Mucosa of descending colon (tissue), 3 donors: ENCODE measurements at regions not wholly inside any gene's neighbourhood (a gene's known extent, or its start where the extent isn't known, plus 50 kb on each side); places are given as distances from the start of the nearest gene placed in this dataset.

Experiments
- ATAC-seq: fragments of 200-7000 bp; cut with Tn5 transposase; one replicate; pipeline ENCODE4 v1.9.1; 2020; ENCODE audit warnings: mild to moderate bottlenecking, moderate library complexity
- DNase-seq, 3 donors: peaks; one replicate each; pipeline ENCODE4 v3.0.0-alpha.2; 2020
- H3K36me3 ChIP-seq: fragments of 200-600 bp; one replicate; pipeline ENCODE4 v1.8.0; 2021; ENCODE audit warnings: low read depth, mild to moderate bottlenecking
- H3K4me1 ChIP-seq: fragments of 200-600 bp; one replicate; pipeline ENCODE4 v1.8.0; 2021; ENCODE audit warnings: low read depth, mild to moderate bottlenecking
- H3K4me3 ChIP-seq: fragments of 200-600 bp; one replicate; pipeline ENCODE4 v1.8.0; 2021; ENCODE audit warnings: mild to moderate bottlenecking
- H3K9me3 ChIP-seq: fragments of 200-600 bp; one replicate; pipeline ENCODE4 v1.8.0; 2021; ENCODE audit warnings: mild to moderate bottlenecking
- intact Hi-C, 2 donors: fragments of 100-400 bp; cut with DNase I in 1 of 2; cut with micrococcal nuclease in 1 of 2; formaldehyde crosslinking; loops; one replicate each; pipeline versions ENCODE4 v1.11.0 to v1.11.1; 2022; cut with DNase I, micrococcal nuclease
- TF ChIP-seq, protein P1 (sequence below): fragments of 200-600 bp; IDR thresholded peaks from one replicate; pipeline ENCODE4 v1.8.0; 2022; ENCODE audit warnings: antibody characterized with exemption, mild to moderate bottlenecking
- donor health status: DM: no; HTN: no; CAD: no; lungs with moderate emphysema.
- donor health status: DM: no; HTN: no; CAD: no.
- donor health status: DM: no; HTN: yes; CAD: no.

DNA sequence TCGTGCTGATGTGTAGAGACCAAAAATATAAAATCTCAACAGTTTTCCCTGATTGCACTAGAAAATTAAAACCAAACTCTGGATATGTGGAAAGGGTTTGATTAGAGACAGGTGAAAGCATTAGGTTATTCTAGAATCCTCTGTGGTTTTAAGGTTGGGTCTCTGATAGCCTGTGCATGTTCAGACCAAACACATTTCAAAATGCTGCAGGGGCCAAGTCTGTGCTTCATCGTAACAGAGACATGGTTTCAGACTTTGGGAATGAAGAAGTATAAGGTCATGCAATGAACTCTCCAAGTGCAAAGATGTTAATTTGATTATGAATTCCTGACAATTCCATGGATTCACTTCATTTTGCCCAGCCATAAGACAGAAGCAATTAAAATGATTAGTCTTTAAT is 261.0 kb upstream of the KCNJ16 start:
- Histone ChIP-seq H3K4me3 (no peak overlapping the region), H3K36me3 (no peaks in the 10 kb centered on the region), H3K4me1 (no peaks in the 10 kb centered on the region), H3K9me3 (no peaks in the 10 kb centered on the region)
- TF ChIP-seq, protein P1, sequence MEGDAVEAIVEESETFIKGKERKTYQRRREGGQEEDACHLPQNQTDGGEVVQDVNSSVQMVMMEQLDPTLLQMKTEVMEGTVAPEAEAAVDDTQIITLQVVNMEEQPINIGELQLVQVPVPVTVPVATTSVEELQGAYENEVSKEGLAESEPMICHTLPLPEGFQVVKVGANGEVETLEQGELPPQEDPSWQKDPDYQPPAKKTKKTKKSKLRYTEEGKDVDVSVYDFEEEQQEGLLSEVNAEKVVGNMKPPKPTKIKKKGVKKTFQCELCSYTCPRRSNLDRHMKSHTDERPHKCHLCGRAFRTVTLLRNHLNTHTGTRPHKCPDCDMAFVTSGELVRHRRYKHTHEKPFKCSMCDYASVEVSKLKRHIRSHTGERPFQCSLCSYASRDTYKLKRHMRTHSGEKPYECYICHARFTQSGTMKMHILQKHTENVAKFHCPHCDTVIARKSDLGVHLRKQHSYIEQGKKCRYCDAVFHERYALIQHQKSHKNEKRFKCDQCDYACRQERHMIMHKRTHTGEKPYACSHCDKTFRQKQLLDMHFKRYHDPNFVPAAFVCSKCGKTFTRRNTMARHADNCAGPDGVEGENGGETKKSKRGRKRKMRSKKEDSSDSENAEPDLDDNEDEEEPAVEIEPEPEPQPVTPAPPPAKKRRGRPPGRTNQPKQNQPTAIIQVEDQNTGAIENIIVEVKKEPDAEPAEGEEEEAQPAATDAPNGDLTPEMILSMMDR = no peak
- ATAC-seq = no peak
- intact Hi-C loops = no loop called here
- no peak for DNase-seq

DNA sequence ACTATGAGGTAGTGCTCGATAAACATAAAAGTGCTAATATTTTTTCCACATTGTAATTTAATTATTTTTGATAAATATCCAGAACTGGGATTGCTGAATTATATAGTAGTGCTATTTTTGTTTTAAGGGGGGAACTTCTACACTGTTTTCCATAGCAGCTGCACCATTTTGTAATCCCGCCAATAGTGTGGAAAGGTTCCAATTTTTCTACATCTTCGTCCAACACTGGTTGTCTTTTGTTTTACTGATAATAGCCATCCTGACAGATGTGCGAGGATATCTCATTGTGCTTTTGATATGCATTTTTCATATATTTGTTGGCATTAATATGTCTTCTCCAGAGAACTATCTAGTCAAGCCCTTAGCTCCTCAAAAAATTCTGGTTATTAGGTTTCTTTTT is 259.6 kb upstream of the KCNJ16 start:
- intact Hi-C loops = no loop called here
- H3K36me3 ChIP-seq = no peaks in the 10 kb centered on the region
- TF ChIP-seq, protein P1 = no peak
- H3K4me1 ChIP-seq = no peaks in the 10 kb centered on the region
- ATAC-seq = no peak
- DNase-seq = no peak
- no peak overlapping the region for H3K4me3 ChIP-seq
- no peaks in the 10 kb centered on the region for H3K9me3 ChIP-seq

DNA sequence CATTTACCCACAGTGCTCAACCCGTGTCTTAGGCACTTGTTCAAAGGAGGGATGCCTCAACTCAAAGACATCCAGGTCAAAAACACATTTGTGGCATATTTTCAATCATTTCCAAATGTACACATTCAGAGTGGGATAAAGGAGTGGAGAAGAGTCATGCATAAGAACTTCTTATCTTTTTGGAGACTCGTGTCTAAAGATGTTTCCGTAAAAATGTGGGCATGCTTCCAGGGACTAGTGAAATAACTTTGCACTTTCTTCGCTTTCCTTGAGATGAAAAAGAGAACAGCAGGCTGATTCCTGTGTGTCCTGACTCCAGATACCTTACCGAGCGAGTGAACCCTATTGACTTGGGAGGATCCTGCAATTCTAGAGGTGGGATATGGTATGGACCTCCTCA is 256.6 kb upstream of the KCNJ16 start:
- H3K4me3 ChIP-seq = no peak overlapping the region
- H3K9me3 ChIP-seq = no peaks in the 10 kb centered on the region
- intact Hi-C loops = no loop called here
- DNase-seq (no peak), ATAC-seq (no peak)
- TF ChIP-seq, protein P1 = no peak
- no peaks in the 10 kb centered on the region for H3K36me3 ChIP-seq
- no peaks in the 10 kb centered on the region for H3K4me1 ChIP-seq

DNA sequence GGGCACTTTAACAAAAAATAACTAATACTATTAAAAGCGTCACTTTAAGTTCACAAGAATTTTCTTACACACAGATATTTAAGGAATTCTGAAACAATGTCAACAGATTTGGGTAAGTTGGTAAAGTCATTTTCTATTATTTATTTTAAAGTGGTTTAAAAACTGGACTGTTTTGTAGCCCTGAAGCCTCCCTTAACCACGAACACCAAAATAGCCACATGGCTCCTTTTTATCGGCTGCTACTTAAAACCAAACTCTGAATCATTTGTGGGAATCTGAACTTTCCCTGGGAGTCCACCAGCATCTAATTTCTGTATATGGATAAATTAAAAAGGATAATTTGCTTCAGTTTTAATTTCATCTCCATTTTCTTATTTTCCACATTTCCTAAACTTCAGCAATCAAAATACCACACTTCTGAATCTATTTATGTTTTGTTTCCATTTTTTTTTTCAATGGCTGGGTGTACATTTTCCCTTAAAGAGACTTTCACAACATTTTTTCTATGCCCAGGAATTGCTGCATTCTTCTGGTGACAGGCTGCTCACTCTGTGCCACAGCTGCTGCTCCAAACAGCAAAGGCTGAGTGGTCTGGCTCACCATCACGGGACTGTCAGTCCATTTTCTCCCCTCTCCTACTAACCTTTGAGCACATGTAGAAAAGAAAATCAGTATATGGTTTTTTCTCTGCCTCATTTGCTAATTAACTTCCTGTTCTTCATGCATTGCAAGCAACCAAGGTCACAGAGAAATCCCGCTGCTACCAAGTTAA is 255.5 kb upstream of the KCNJ16 start:
- H3K4me1 ChIP-seq = no peaks in the 10 kb centered on the region
- ATAC-seq = no peak
- TF ChIP-seq, protein P1 = no peak
- H3K4me3 ChIP-seq = no peak overlapping the region
- no peaks in the 10 kb centered on the region for H3K36me3 ChIP-seq
- DNase-seq = no peak
- intact Hi-C loops = no loop called here
- H3K9me3 ChIP-seq = no peaks in the 10 kb centered on the region

DNA sequence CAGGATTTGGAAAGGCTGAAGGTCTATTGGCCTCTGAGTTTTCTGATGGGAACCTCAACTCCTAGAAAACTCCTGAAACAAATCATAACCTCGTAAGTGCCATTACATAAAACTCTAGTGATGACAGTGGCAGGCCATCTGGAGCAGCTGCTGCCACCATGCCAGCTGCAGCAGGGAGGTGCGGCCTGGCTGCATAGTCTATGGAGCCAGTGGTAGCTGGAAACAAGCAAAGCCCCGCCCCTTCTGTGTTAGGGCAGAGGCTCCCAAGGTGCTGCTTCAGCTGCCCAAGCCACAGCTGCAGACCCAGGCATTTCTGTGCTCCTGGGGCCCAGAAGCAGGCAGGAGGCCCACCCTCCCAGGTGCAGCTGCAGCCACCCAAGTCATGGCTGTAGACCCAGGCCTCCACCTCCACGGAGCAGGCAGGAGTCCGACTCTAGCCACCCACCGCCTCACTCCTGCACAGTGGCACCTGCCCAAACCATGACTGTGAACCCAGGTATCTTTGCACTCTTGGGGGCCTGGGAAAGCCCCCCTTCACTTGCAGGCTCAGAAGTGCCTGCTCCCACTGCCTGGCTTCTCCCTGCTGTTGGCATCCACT is 254.1 kb upstream of the KCNJ16 start:
- ATAC-seq (peak; percentile 30), DNase-seq (no peak)
- Histone ChIP-seq H3K4me1 (no peaks in the 10 kb centered on the region), H3K36me3 (no peaks in the 10 kb centered on the region), H3K4me3 (no peak overlapping the region), H3K9me3 (no peaks in the 10 kb centered on the region)
- TF ChIP-seq, protein P1 = no peak
- intact Hi-C loops = no loop called here
